ENCODE measurements at regions not wholly inside any gene's neighbourhood (a gene's known extent, or its start where the extent isn't known, plus 50 kb on each side); places are given as distances from the start of the nearest gene placed in this dataset.

DNA sequence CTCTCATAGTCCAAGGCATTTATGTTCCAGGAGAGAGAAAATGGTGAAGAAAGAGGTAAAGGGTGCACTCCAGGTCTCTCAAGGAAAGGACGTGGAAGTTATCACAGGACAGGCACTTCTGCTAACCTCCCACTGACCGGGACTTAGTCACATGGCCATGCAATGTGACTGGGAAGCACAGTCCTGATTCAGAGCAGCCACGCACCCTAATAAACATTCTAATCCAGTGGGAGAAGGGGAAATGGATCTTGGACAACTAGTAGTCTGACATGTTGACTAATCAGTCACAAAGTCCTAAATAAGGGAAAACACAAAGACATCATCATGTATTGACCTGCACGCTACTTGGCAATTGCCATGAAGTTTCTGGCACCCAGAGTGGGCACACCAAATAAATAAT lies 417.5 kb upstream of the ZMIZ1 start:
- no peak overlapping the region for H3K4me3 ChIP-seq
- no peaks in the 10 kb centered on the region for H3K36me3 ChIP-seq (replicated peaks in 1 of 2)
- no peaks in the 10 kb centered on the region for H3K9me3 ChIP-seq (replicated peaks in 1 of 3)
- TF ChIP-seq CTCF (IDR thresholded peaks at IDR 0.05) (no peak), POLR2A (IDR thresholded peaks at IDR 0.05) (no peak)
- 67 to 83% (median 80%) methylated on average over 4 of the region's 4 CpGs for whole genome bisulfite sequencing, 4 donors
- H3K27ac ChIP-seq = no peak overlapping the region
- H3K27me3 ChIP-seq = no peaks in the 10 kb centered on the region
- intact Hi-C loops (cut with DNase I) = loop anchor here (10.0 kb wide), 3 partner anchors 426 to 606 kb away; no protein-coding TSS in a partner anchor
- DNase-seq = no peak
- no peaks in the 10 kb centered on the region for H3K4me1 ChIP-seq (replicated peaks in 1 of 2)

- no peak for DNase-seq
- 91 to 96% (median 91%) methylated on average over 2 of the region's 2 CpGs for WGBS, 4 donors
- TF ChIP-seq CTCF (IDR thresholded peaks at IDR 0.05) (no peak), POLR2A (IDR thresholded peaks at IDR 0.05) (no peak)
- intact Hi-C loops (cut with DNase I) = loop anchor here (10.0 kb wide), 3 partner anchors 429 to 609 kb away; no protein-coding TSS in a partner anchor
- Histone ChIP-seq H3K4me3 (no peak overlapping the region), H3K36me3 (replicated peaks in 1 of 2) (no peaks in the 10 kb centered on the region), H3K9me3 (replicated peaks in 1 of 3) (no peaks in the 10 kb centered on the region), H3K27ac (no peak overlapping the region), H3K27me3 (no peaks in the 10 kb centered on the region), H3K4me1 (replicated peaks in 1 of 2) (no peaks in the 10 kb centered on the region)
Measured at GRCh38 chr10:78653555-78653954, 415.2 kb upstream of the ZMIZ1 start.

DNA sequence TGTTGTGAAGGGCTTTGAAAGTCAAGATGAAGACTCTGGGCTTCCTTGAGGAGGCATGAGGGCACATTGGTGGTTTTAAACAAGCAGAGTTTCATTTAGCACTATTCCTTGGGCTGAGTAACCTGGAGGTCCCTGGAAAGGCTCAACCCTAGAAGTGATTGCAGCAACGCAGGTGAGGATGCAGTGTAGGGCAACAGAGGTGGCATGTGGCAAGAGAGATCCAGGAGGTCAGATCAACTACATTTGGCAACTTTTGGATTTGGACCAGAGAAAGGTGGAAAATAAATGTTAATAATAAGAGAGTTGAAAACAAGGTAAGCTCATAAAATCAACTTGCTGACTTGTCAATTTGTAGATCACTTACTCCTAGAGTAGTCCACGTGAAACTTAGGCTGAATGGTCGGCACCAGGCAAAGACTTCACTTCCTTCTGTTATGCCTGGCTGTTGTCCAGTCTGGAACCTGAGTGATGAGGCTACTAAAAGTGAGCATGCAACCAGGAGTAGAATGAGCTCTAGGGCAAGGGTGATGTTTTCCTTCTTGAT lies 414.6 kb upstream of the ZMIZ1 start:
- no peak for DNase-seq
- Histone ChIP-seq H3K4me1 (replicated peaks in 1 of 2) (no peaks in the 10 kb centered on the region), H3K4me3 (no peak overlapping the region), H3K27ac (no peak overlapping the region), H3K27me3 (no peaks in the 10 kb centered on the region), H3K36me3 (replicated peaks in 1 of 2) (no peaks in the 10 kb centered on the region), H3K9me3 (replicated peaks in 1 of 3) (no peaks in the 10 kb centered on the region)
- intact Hi-C loops (cut with DNase I) = loop anchor here (10.0 kb wide), 3 partner anchors 429 to 609 kb away; no protein-coding TSS in a partner anchor
- TF ChIP-seq POLR2A (IDR thresholded peaks at IDR 0.05) = no peak
- TF ChIP-seq CTCF (IDR thresholded peaks at IDR 0.05) = no peak
- WGBS, 4 donors = 65 to 78% (median 69%) methylated on average over 3 of the region's 3 CpGs

GRCh38 chr10:78655979-78656378 lies 412.8 kb upstream of the ZMIZ1 start:
- no peak overlapping the region for H3K4me3 ChIP-seq
- no peak for DNase-seq
- no peaks in the 10 kb centered on the region for H3K4me1 ChIP-seq (replicated peaks in 1 of 2)
- no peaks in the 10 kb centered on the region for H3K27me3 ChIP-seq
- no peak for TF ChIP-seq CTCF (IDR thresholded peaks at IDR 0.05)
- TF ChIP-seq POLR2A (IDR thresholded peaks at IDR 0.05) = no peak
- intact Hi-C loops (cut with DNase I) = loop anchor here (5.0 to 10.0 kb wide), 4 partner anchors 431 to 611 kb away; no protein-coding TSS in a partner anchor
- H3K9me3 ChIP-seq (replicated peaks in 1 of 3) = no peaks in the 10 kb centered on the region
- H3K27ac ChIP-seq = no peak overlapping the region
- H3K36me3 ChIP-seq (replicated peaks in 1 of 2) = no peaks in the 10 kb centered on the region
- 86 to 92% (median 87%) methylated on average over 5 of the region's 5 CpGs for WGBS, 4 donors
